BE2C (cell line): ENCODE measurements at regions not wholly inside any gene's neighbourhood (a gene's known extent, or its start where the extent isn't known, plus 50 kb on each side); places are given as distances from the start of the nearest gene placed in this dataset.

ENCODE experiments used
- DNase-seq: peaks from one replicate; pipeline ENCODE4 v3.0.0-alpha.2; 2020
- H3K27me3 ChIP-seq: fragments of 250-450 bp; sonication (Bioruptor Pico); 2 replicates; pipeline ENCODE4 v1.5.1; 2020; ENCODE audit warnings: mild to moderate bottlenecking
- H3K36me3 ChIP-seq: fragments of 250-450 bp; sonication (Bioruptor Pico); 2 replicates; pipeline ENCODE4 v1.5.1; 2020; ENCODE audit warnings: mild to moderate bottlenecking
- H3K4me1 ChIP-seq: fragments of 250-450 bp; sonication (Bioruptor Pico); 2 replicates; pipeline ENCODE4 v1.5.1; 2020
- H3K4me3 ChIP-seq: 2 replicates; pipeline ENCODE4 v1.5.1; 2011; ENCODE audit warnings: low read depth, low read length
- H3K9me3 ChIP-seq: fragments of 250-450 bp; sonication (Bioruptor Pico); 2 replicates; pipeline ENCODE4 v1.5.1; 2020
- TF ChIP-seq, protein P1 (sequence below): IDR thresholded peaks from 2 replicates; pipeline ENCODE4 v1.5.1; 2012; ENCODE audit warnings: mild to moderate bottlenecking, low read depth, low read length

DNA sequence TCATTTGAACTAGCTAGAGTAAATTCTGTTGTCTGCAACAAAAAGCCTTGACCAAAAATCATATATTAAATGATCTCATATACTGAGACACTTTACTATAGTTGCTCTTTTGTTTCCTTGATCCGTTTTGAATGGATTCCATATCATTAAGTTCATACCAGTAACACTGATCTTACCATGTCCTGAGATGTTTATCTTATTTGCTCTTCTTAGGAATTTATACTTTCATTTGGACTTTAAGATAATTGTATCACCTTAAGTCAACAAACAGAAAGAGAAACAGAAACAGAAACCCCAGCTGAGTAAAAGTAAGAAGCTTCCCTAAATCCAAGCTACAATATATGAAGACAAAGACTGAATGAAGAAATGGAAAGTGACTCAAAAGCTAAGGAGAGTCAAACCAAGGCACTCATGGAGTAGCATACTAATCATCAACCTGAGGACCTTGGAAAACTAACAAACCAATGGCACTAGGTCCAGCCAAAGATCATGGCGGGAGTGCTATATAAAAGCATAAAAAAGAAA, 106.5 kb upstream of the COX10 start:
- Histone ChIP-seq H3K9me3 (no peaks in the 10 kb centered on the region), H3K4me3 (no peak overlapping the region), H3K4me1 (no peaks in the 10 kb centered on the region), H3K36me3 (no peaks in the 10 kb centered on the region), H3K27me3 (no peaks in the 10 kb centered on the region)
- no peak for DNase-seq
- TF ChIP-seq, protein P1, sequence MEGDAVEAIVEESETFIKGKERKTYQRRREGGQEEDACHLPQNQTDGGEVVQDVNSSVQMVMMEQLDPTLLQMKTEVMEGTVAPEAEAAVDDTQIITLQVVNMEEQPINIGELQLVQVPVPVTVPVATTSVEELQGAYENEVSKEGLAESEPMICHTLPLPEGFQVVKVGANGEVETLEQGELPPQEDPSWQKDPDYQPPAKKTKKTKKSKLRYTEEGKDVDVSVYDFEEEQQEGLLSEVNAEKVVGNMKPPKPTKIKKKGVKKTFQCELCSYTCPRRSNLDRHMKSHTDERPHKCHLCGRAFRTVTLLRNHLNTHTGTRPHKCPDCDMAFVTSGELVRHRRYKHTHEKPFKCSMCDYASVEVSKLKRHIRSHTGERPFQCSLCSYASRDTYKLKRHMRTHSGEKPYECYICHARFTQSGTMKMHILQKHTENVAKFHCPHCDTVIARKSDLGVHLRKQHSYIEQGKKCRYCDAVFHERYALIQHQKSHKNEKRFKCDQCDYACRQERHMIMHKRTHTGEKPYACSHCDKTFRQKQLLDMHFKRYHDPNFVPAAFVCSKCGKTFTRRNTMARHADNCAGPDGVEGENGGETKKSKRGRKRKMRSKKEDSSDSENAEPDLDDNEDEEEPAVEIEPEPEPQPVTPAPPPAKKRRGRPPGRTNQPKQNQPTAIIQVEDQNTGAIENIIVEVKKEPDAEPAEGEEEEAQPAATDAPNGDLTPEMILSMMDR: no peak

DNA sequence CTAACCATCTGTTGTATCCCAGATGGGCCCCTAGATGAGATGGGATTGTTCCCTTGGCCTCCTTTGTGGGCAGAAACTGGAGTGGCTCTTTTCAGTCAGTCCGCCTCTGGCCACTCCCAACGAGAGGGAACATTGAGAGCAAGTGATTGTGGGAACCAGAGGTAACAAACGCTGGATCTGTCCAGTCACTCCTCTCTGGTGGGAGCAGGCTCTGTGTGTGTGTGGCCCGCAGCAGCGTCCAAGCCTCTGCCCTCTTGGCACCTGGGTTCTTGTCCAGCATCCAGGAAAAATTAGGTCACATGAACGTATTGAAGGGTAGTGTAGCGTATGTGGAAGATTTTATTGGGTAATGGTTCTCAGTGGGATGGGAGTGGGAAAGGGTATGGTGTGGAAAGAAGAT, 101.9 kb upstream of the COX10 start:
- no peak overlapping the region for H3K4me3 ChIP-seq
- H3K36me3 ChIP-seq: no peaks in the 10 kb centered on the region
- TF ChIP-seq, protein P1: no peak
- H3K27me3 ChIP-seq: no peaks in the 10 kb centered on the region
- no peaks in the 10 kb centered on the region for H3K9me3 ChIP-seq
- H3K4me1 ChIP-seq: no peaks in the 10 kb centered on the region
- DNase-seq: no peak

DNA sequence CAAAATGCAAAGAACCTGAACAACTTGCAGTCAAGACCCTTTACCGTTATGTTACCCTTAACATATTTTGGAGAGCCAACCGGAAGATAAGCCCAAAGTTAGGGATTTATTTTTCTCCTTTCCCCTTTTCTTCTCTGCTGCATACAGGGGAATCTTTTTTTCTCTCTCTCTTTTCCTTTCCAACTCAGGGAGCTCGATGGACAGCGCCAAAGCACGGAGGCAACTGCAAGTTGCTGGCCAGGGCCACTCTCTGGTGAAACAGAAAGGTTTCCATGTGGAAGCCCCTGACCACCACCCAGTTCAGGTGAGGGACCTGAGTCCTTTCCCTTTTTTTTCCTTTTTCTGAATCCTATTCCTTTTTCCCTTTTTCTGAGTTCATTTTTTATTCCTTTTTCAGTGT, 98.8 kb upstream of the COX10 start:
- no peaks in the 10 kb centered on the region for H3K4me1 ChIP-seq
- no peaks in the 10 kb centered on the region for H3K36me3 ChIP-seq
- H3K27me3 ChIP-seq: no peaks in the 10 kb centered on the region
- TF ChIP-seq, protein P1: no peak
- no peaks in the 10 kb centered on the region for H3K9me3 ChIP-seq
- no peak for DNase-seq
- H3K4me3 ChIP-seq: no peak overlapping the region

DNA sequence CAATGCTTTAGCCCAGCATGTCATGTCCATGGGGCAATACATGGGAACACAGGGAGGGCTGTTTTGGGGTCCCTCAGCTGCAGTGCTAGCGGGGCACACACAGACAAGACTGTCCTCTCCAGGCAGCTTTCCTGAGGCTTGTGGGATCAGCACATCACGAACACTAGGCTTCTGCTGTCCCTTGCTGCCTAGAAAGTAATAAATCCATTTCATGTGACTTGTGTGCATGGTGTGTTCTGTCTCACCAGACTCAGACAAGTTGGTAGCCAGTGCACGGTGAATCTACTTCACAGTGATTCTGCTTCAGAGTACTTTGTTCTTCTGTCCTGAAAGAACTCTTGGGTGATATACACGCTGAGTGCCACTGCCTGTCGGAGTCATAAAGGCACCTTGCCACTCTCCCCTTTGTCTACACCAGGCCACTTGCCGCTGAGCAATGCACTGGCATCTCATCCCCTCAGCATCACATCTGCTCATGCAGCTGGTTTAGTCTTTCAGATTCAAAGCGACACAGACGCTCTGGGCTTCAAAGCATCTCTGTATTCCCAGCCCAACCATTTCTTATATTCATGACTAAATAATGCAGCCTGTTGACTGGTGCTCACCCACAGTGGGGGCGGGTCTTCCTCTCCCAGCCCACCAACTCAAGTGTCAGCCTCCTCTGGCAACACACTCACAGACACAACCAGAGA, 95.2 kb upstream of the COX10 start:
- Histone ChIP-seq H3K9me3 (no peaks in the 10 kb centered on the region), H3K36me3 (no peaks in the 10 kb centered on the region), H3K4me3 (no peak overlapping the region), H3K4me1 (no peaks in the 10 kb centered on the region), H3K27me3 (no peaks in the 10 kb centered on the region)
- DNase-seq: no peak
- TF ChIP-seq, protein P1: no peak

DNA sequence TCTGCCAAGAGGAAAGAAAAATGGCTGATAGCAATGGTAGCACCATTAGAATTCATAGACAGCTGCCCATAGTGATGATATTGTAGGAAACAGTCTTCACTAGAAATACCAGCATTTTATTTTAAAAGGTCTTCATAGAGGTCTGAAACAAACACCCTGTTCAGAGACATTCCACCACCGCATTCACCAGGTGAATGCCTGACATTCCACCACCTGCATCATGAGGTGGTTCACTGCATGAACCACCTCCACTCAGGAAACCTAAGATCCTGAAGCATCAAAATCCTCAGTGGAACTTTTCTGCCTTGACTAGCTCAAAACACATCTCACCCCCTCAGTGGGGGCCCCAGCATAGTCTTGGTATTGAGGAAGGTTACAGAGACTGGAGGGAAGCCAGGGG, 91.5 kb upstream of the COX10 start:
- DNase-seq: no peak
- H3K9me3 ChIP-seq: no peaks in the 10 kb centered on the region
- H3K4me1 ChIP-seq: no peaks in the 10 kb centered on the region
- TF ChIP-seq, protein P1: no peak
- no peaks in the 10 kb centered on the region for H3K27me3 ChIP-seq
- H3K36me3 ChIP-seq: no peaks in the 10 kb centered on the region
- no peak overlapping the region for H3K4me3 ChIP-seq

DNA sequence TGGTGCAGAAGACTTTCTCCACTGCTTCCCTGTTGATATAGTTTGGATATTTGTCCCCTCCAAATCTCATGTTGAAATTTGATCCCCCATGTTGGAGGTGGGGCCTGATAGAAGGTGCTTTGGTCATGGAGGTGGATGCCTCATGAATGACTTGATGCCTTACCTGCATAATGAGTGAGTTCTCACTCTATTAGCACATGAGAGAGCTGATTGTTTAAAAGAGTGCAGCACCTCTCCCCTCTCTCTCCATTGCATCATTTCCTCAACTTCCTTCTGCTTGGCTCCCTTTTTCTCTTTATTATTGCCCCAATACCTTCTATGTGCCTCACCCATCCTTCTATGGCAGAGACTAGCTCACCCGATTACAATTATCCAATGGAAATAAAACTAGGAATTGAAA, 90.8 kb upstream of the COX10 start:
- no peaks in the 10 kb centered on the region for H3K9me3 ChIP-seq
- no peak overlapping the region for H3K4me3 ChIP-seq
- H3K27me3 ChIP-seq: no peaks in the 10 kb centered on the region
- H3K4me1 ChIP-seq: no peaks in the 10 kb centered on the region
- H3K36me3 ChIP-seq: no peaks in the 10 kb centered on the region
- no peak for DNase-seq
- TF ChIP-seq, protein P1: no peak
